ENCODE measurements at regions not wholly inside any gene's neighbourhood (a gene's known extent, or its start where the extent isn't known, plus 50 kb on each side); places are given as distances from the start of the nearest gene placed in this dataset.

DNA sequence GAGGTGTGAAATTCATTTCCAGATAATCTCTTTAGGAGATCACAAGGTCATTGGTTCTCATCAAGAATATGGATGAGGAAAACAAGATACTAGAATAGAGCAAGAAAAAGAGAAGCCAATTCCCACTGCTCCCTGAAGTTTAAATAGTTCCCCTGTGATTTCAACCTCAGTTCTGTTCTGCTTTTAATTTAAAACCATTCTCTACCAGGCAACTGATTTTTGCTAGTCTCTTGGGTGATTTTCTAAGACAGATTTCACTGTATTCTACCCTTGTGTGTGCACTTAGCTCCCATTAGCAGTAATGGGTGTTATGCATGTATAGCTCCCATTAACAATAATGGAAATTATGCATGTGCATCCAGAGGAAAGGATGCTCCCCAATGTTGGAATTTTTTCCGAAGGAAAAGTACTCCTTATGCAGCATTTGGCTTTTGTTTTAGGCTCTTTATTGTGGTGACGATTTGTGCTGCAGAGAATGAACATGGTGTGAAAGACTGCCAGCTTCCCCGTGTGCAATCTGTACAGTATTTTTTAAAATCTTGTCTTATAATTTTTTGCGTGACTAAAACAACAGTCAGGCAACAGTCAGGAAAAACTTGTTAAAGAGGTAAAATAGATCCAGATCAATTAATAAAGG lies 144.0 kb upstream of the ZRANB2 start:
- H3K9me3 ChIP-seq, result no peaks in the 10 kb centered on the region
- no peak for FAIRE-seq

GRCh38 chr1:71223641-71224340 lies 143.0 kb upstream of the ZRANB2 start:
- Histone ChIP-seq H3K4me3 (no peak overlapping the region), H3K36me3 (no peaks in the 10 kb centered on the region), H3K27ac (no peak overlapping the region), H3K27me3 (no peaks in the 10 kb centered on the region), H3K4me1 (no peaks in the 10 kb centered on the region), H3K9me3 (no peaks in the 10 kb centered on the region)
- no peak for TF ChIP-seq CTCF (IDR thresholded peaks at IDR 0.05)
- DNase-seq, result no peak
- 83 to 84% methylated on average over 7 of the region's 7 CpGs for WGBS, 2 donors
- no peak for FAIRE-seq
- ATAC-seq, result no peak
- intact Hi-C loops (cut with DNase I), result no loop called here

More for the DNA sequence above, 144.0 kb upstream of the ZRANB2 start:
- ATAC-seq (no peak), DNase-seq (no peak)
- H3K4me1 ChIP-seq, result no peaks in the 10 kb centered on the region
- H3K36me3 ChIP-seq, result no peaks in the 10 kb centered on the region
- no peak overlapping the region for H3K4me3 ChIP-seq
- TF ChIP-seq CTCF (IDR thresholded peaks at IDR 0.05), result no peak
- H3K27me3 ChIP-seq, result no peaks in the 10 kb centered on the region
- H3K27ac ChIP-seq, result no peak overlapping the region
- 68 to 86% methylated on average over 4 of the region's 4 CpGs for WGBS, 2 donors
- intact Hi-C loops (cut with DNase I), result no loop called here

- intact Hi-C loops (cut with DNase I), result no loop called here
- Histone ChIP-seq H3K27ac (no peak overlapping the region), H3K9me3 (no peaks in the 10 kb centered on the region), H3K36me3 (no peaks in the 10 kb centered on the region), H3K27me3 (no peaks in the 10 kb centered on the region), H3K4me1 (no peaks in the 10 kb centered on the region), H3K4me3 (no peak overlapping the region)
- no peak for TF ChIP-seq CTCF (IDR thresholded peaks at IDR 0.05)
- no peak for ATAC-seq
- 52 to 56% methylated on average over 2 of the region's 2 CpGs for WGBS, 2 donors
- DNase-seq, result no peak
- FAIRE-seq, result no peak
Measured at GRCh38 chr1:71222668-71223067, 141.8 kb upstream of the ZRANB2 start.

- TF ChIP-seq CTCF (IDR thresholded peaks at IDR 0.05), result no peak
- WGBS, 2 donors, result 64 to 68% methylated on average over 2 of the region's 2 CpGs
- intact Hi-C loops (cut with DNase I), result no loop called here
Measured at GRCh38 chr1:71210718-71211117, 129.9 kb upstream of the ZRANB2 start.

DNA sequence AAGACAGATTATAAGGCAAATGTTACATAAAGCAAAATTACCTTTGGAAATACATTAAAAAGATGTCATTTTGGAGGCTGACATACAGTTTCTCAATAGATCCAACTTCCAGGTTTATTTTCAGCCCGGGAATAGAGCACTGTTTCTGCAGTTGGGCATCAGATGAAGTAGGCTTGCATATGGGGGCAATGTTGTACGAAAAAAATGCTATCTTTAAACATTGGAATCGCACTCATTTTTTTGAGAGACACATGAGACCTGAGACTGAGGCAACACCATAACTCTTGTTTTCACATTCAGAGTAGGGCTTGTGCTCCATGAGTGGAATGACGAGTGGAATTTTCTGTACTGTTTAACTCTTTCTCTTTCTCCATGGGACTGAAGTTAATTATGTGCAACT lies 122.4 kb upstream of the ZRANB2 start:
- ATAC-seq (no peak), DNase-seq (no peak), FAIRE-seq (no peak)
- 85 to 86% methylated on average over 4 of the region's 4 CpGs for WGBS, 2 donors
- Histone ChIP-seq H3K4me1 (no peaks in the 10 kb centered on the region), H3K27me3 (no peaks in the 10 kb centered on the region), H3K27ac (no peak overlapping the region), H3K36me3 (no peaks in the 10 kb centered on the region), H3K9me3 (no peaks in the 10 kb centered on the region), H3K4me3 (no peak overlapping the region)
- intact Hi-C loops (cut with DNase I), result no loop called here
- TF ChIP-seq CTCF (IDR thresholded peaks at IDR 0.05), result no peak

More at GRCh38 chr1:71210718-71211117, 129.9 kb upstream of the ZRANB2 start:
- H3K27ac ChIP-seq, result no peak overlapping the region
- FAIRE-seq (no peak), DNase-seq (no peak), ATAC-seq (no peak)
- no peak overlapping the region for H3K4me3 ChIP-seq
- no peaks in the 10 kb centered on the region for H3K4me1 ChIP-seq
- no peaks in the 10 kb centered on the region for H3K27me3 ChIP-seq
- H3K36me3 ChIP-seq, result no peaks in the 10 kb centered on the region
- H3K9me3 ChIP-seq, result no peaks in the 10 kb centered on the region
